GM12864 (cell line): ENCODE measurements at regions not wholly inside any gene's neighbourhood (a gene's known extent, or its start where the extent isn't known, plus 50 kb on each side); places are given as distances from the start of the nearest gene placed in this dataset.

ENCODE experiments used
- DNase-seq: peaks from one replicate; pipeline ENCODE4 v3.0.0-alpha.2; 2011; ENCODE audit warnings: low read depth
- H3K4me3 ChIP-seq: 2 replicates; pipeline ENCODE4 v1.5.1; 2011; ENCODE audit warnings: mild to moderate bottlenecking, low read depth, low read length, control low read depth
- CTCF ChIP-seq: IDR thresholded peaks from 2 replicates; pipeline ENCODE4 v1.5.1; 2011; ENCODE audit warnings: low read depth, mild to moderate bottlenecking, moderate library complexity, low read length, control low read depth, inconsistent platforms; ENCODE audit errors: missing control alignments

- H3K4me3 ChIP-seq, result no peak overlapping the region
- DNase-seq, result no peak
- TF ChIP-seq CTCF, result no peak
Observed at GRCh38 chr7:18194616-18195015, 167.0 kb upstream of the PRPS1L1 start.

GRCh38 chr7:18196638-18197037 is 169.0 kb upstream of the PRPS1L1 start:
- DNase-seq, result no peak
- H3K4me3 ChIP-seq, result no peak overlapping the region
- no peak for TF ChIP-seq CTCF

GRCh38 chr7:18198868-18199267 is 171.2 kb upstream of the PRPS1L1 start:
- H3K4me3 ChIP-seq, result no peak overlapping the region
- TF ChIP-seq CTCF, result no peak
- no peak for DNase-seq

GRCh38 chr7:18200266-18200665 is 172.6 kb upstream of the PRPS1L1 start:
- H3K4me3 ChIP-seq, result no peak overlapping the region
- no peak for DNase-seq
- TF ChIP-seq CTCF, result no peak

- no peak for TF ChIP-seq CTCF
- no peak for DNase-seq
- H3K4me3 ChIP-seq, result no peak overlapping the region
Observed at GRCh38 chr7:18200855-18201254, 173.2 kb upstream of the PRPS1L1 start.

GRCh38 chr7:18201350-18201749 is 173.7 kb upstream of the PRPS1L1 start:
- no peak for TF ChIP-seq CTCF
- DNase-seq, result no peak
- no peak overlapping the region for H3K4me3 ChIP-seq

- no peak overlapping the region for H3K4me3 ChIP-seq
- DNase-seq, result no peak
- no peak for TF ChIP-seq CTCF
Observed at GRCh38 chr7:18202315-18203045, 174.8 kb upstream of the PRPS1L1 start.
